GM23338 (cell line): ENCODE measurements at regions not wholly inside any gene's neighbourhood (a gene's known extent, or its start where the extent isn't known, plus 50 kb on each side); places are given as distances from the start of the nearest gene placed in this dataset.

Experiments
- ATAC-seq: fragments of 200-7000 bp; cut with Tn5 transposase; 3 replicates; pipeline ENCODE4 v1.9.1; 2020
- DNase-seq: peaks from one replicate; pipeline ENCODE4 v3.0.0-alpha.2; 2015; ENCODE audit warnings: low spot score
- H2AFZ ChIP-seq: fragments of 200-600 bp; sonication (generic); 2 replicates; pipeline ENCODE4 v1.8.0; 2016; ENCODE audit warnings: antibody characterized with exemption, mild to moderate bottlenecking, moderate library complexity
- H3F3A ChIP-seq: fragments of 200-600 bp; sonication (generic); replicated peaks from 2 replicates; pipeline ENCODE4 v1.8.0; 2017; ENCODE audit warnings: antibody characterized with exemption, mixed run types, low read depth
- H3K27ac ChIP-seq: fragments of 200-600 bp; sonication (generic); 2 replicates; pipeline ENCODE4 v1.6.1; 2016; ENCODE audit warnings: low read depth
- H3K27me3 ChIP-seq: fragments of 200-600 bp; sonication (generic); 2 replicates; pipeline ENCODE4 v1.8.0; 2016; ENCODE audit warnings: mild to moderate bottlenecking, mixed run types, moderate library complexity; ENCODE audit not compliant: insufficient read depth
- H3K36me3 ChIP-seq: fragments of 200-600 bp; sonication (generic); 2 replicates; pipeline ENCODE4 v1.8.0; 2016; ENCODE audit warnings: mild to moderate bottlenecking; ENCODE audit not compliant: insufficient read depth
- H3K4me1 ChIP-seq: fragments of 200-600 bp; sonication (generic); 2 replicates; pipeline ENCODE4 v1.8.0; 2016; ENCODE audit warnings: mild to moderate bottlenecking, moderate library complexity; ENCODE audit not compliant: insufficient read depth
- H3K4me2 ChIP-seq: fragments of 200-600 bp; sonication (generic); 2 replicates; pipeline ENCODE4 v1.7.1; 2017; ENCODE audit warnings: mixed run types
- H3K4me3 ChIP-seq: fragments of 200-600 bp; sonication (generic); 2 replicates; pipeline ENCODE4 v1.6.1; 2016; ENCODE audit warnings: mixed run types
- H3K79me2 ChIP-seq: fragments of 200-600 bp; sonication (generic); replicated peaks from 2 replicates; pipeline ENCODE4 v1.8.0; 2017; ENCODE audit warnings: mild to moderate bottlenecking; ENCODE audit not compliant: insufficient read depth
- H3K9me2 ChIP-seq: fragments of 200-600 bp; sonication (generic); 2 replicates; pipeline ENCODE4 v1.8.0; 2017; ENCODE audit not compliant: insufficient read depth
- H4K20me1 ChIP-seq: fragments of 200-600 bp; sonication (generic); replicated peaks from 2 replicates; pipeline ENCODE4 v1.8.0; 2017; ENCODE audit warnings: mild to moderate bottlenecking; ENCODE audit not compliant: insufficient read depth
- H3K27ac Mint-ChIP-seq: 2 replicates; pipeline ENCODE4 v1.8.0; 2020; ENCODE audit warnings: inconsistent platforms, mild to moderate bottlenecking, moderate library complexity, mixed read lengths
- H3K27me3 Mint-ChIP-seq: 3 replicates; pipeline ENCODE4 v1.8.0; 2022; ENCODE audit warnings: low read depth, mild to moderate bottlenecking, moderate library complexity, mixed read lengths, inconsistent platforms; ENCODE audit not compliant: insufficient read depth, poor library complexity
- H3K36me3 Mint-ChIP-seq: 3 replicates; pipeline ENCODE4 v1.8.0; 2021; ENCODE audit warnings: low read depth, mild to moderate bottlenecking, inconsistent platforms, moderate library complexity, mixed read lengths
- H3K4me1 Mint-ChIP-seq: 3 replicates; pipeline ENCODE4 v1.8.0; 2020; ENCODE audit warnings: mild to moderate bottlenecking, inconsistent platforms, mixed read lengths
- H3K4me3 Mint-ChIP-seq: 3 replicates; pipeline ENCODE4 v1.8.0; 2021; ENCODE audit warnings: moderate library complexity, mild to moderate bottlenecking, inconsistent platforms, mixed read lengths
- H3K9me3 Mint-ChIP-seq: 3 replicates; pipeline ENCODE4 v1.8.0; 2020; ENCODE audit warnings: moderate library complexity, mild to moderate bottlenecking, inconsistent platforms, mixed read lengths
- CREB1 ChIP-seq: fragments of 250-450 bp; sonication (Bioruptor Pico); IDR thresholded peaks from 2 replicates; pipeline ENCODE4 v1.5.0; 2020; ENCODE audit warnings: low read depth, mild to moderate bottlenecking, moderate library complexity
- POLR2AphosphoS5 ChIP-seq: IDR thresholded peaks from 2 replicates; pipeline ENCODE4 v1.6.1; 2016; ENCODE audit warnings: antibody characterized with exemption, low read depth
- ZNF114 ChIP-seq: fragments of 250-450 bp; sonication (Bioruptor Pico); IDR thresholded peaks from 2 replicates; pipeline ENCODE4 v1.5.0; 2020; ENCODE audit warnings: mild to moderate bottlenecking, moderate library complexity
- ZNF331 ChIP-seq: fragments of 250-450 bp; sonication (Bioruptor Pico); IDR thresholded peaks from 2 replicates; pipeline ENCODE4 v1.5.0; 2020; ENCODE audit warnings: low read depth, mild to moderate bottlenecking, moderate library complexity
- TF ChIP-seq, protein P1 (sequence below), 2 experiments: fragments of 200-600 bp in 1 of 2; sonication (generic) in 1 of 2; conservative IDR thresholded peaks; 2 replicates each; pipeline versions ENCODE4 v1.5.1 to v1.6.1; 2016 to 2017; ENCODE audit warnings: antibody characterized with exemption in 2 of 2, low read depth in 2 of 2, mild to moderate bottlenecking in 2 of 2, moderate library complexity in 1 of 2
- TF ChIP-seq, protein P2 (sequence below): IDR thresholded peaks from 2 replicates; pipeline ENCODE4 v1.6.1; 2016; ENCODE audit warnings: antibody characterized with exemption

DNA sequence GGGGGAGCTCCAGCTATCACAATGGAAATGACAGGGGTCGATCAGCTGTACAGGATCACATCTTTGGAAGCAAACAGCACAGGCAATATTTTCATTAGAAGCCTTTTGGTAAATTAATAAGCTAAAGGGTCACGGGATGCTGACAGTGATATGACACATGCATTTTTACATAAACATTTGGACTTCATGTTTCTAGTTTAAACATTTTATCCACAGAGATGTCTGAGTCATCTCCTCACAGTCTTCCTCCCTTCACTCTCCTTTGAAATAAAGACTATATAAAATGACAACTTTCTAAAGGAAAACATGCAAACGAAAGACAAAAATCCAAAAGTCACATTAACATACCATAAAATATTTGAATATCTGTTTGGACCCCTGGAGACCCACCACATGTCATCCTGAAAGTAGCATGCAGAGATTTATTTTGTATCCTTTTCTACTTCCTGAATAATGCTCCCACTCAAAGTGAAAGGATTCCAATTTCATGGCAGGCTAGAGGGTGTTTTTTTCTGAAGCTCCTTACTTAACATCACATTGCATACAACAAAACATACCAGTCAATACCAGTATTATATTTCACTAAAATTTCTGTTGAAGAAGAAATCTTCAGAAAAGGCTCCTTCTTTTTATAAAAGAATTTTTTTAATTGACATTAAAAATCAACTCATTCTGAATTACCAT, 200.1 kb upstream of the PPARGC1A start:
- no peak overlapping the region for H3K4me3 ChIP-seq
- TF ChIP-seq ZNF114 (CRISPR knock-in tag): no peak
- TF ChIP-seq, protein P1, sequence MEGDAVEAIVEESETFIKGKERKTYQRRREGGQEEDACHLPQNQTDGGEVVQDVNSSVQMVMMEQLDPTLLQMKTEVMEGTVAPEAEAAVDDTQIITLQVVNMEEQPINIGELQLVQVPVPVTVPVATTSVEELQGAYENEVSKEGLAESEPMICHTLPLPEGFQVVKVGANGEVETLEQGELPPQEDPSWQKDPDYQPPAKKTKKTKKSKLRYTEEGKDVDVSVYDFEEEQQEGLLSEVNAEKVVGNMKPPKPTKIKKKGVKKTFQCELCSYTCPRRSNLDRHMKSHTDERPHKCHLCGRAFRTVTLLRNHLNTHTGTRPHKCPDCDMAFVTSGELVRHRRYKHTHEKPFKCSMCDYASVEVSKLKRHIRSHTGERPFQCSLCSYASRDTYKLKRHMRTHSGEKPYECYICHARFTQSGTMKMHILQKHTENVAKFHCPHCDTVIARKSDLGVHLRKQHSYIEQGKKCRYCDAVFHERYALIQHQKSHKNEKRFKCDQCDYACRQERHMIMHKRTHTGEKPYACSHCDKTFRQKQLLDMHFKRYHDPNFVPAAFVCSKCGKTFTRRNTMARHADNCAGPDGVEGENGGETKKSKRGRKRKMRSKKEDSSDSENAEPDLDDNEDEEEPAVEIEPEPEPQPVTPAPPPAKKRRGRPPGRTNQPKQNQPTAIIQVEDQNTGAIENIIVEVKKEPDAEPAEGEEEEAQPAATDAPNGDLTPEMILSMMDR (conservative IDR thresholded peaks at IDR 0.05; ENCODE audit: low read depth in 2 of 2): peak in 1 of 2 experiments; percentile 42; a peak in 3 of 4 replicates
- H4K20me1 ChIP-seq: no peaks in the 10 kb centered on the region
- no peak overlapping the region for H2AFZ ChIP-seq
- DNase-seq: no peak
- H3K27ac Mint-ChIP-seq: peak overlapping the region; percentile 38; the same call in 1 of the 2 replicates
- H3K36me3 Mint-ChIP-seq: no peaks in the 10 kb centered on the region
- no peaks in the 10 kb centered on the region for H3K27me3 ChIP-seq
- no peaks in the 10 kb centered on the region for H3K9me2 ChIP-seq
- no peak overlapping the region for H3K4me3 Mint-ChIP-seq
- no peak for ATAC-seq
- no peaks in the 10 kb centered on the region for H3K27me3 Mint-ChIP-seq
- no peaks in the 10 kb centered on the region for H3K4me1 ChIP-seq
- H3K9me3 Mint-ChIP-seq: no peaks in the 10 kb centered on the region; the same call in 2 of the 3 replicates
- no peak overlapping the region for H3K27ac ChIP-seq
- no peaks in the 10 kb centered on the region for H3K4me1 Mint-ChIP-seq
- H3K79me2 ChIP-seq: no peaks in the 10 kb centered on the region
- H3K36me3 ChIP-seq: no peaks in the 10 kb centered on the region
- no peaks in the 10 kb centered on the region for H3F3A ChIP-seq
- H3K4me2 ChIP-seq: no peak overlapping the region

DNA sequence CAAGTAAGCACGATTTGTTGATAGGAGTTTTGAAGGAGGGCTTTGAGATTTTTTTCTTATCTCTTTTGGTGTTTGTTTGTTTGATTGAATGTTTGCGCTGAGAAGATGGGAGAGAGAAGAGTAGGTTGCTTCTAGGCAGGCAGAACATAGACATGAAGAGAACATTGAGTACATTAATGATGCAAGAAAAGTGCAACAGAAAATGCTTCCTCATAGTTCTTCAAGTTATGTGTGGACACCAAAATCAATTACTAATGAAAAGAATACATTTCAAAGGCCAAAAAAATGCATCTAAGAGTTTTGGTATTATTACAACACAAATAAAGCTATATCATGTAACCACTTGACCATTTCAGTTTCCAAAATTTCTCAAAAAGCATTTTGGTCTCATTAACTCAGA, 191.0 kb upstream of the PPARGC1A start:
- ATAC-seq: no peak

DNA sequence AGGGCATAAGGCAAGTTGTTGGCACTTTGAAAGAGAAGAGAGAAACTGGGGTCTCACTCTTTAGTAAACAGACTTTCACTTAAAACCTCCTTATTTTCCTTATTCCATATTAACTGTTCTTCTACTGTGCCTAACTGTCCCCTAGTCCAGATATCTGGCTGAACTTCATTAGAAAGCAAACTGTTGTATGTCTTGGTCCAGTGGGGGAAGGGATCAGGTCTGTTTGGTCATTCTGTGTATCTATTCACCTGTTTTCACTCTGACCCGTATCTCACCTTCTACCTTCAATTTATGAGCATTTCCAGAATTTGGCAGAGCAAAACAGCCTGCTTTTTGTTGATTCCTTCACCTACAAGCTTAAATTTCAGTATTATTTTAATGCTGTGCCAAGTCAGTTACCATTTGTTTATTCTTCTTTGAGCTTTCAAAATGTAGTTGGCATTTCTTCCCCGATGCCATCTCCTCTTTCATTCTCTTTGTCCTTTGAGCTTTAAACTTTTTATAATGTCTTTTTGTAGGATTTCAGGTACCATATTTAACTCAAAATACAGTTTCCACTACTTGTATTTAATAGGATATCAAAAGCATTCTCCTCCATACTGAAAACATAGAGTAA, 188.6 kb upstream of the PPARGC1A start:
- peaks cover 8% of the 10 kb centered on the region; the same call in 2 of the 3 replicates for H3K4me1 Mint-ChIP-seq
- no peaks in the 10 kb centered on the region for H3K36me3 ChIP-seq
- H3K4me3 ChIP-seq: no peak overlapping the region
- DNase-seq: no peak
- no peak overlapping the region for H2AFZ ChIP-seq
- no peaks in the 10 kb centered on the region for H3K79me2 ChIP-seq
- H4K20me1 ChIP-seq: no peaks in the 10 kb centered on the region
- H3K27me3 ChIP-seq: no peaks in the 10 kb centered on the region
- H3K36me3 Mint-ChIP-seq: no peaks in the 10 kb centered on the region
- peaks cover 10% of the 10 kb centered on the region for H3K9me2 ChIP-seq
- H3K27ac ChIP-seq: no peak overlapping the region
- H3K9me3 Mint-ChIP-seq: no peaks in the 10 kb centered on the region
- no peaks in the 10 kb centered on the region for H3F3A ChIP-seq
- H3K4me1 ChIP-seq: no peaks in the 10 kb centered on the region
- no peak overlapping the region for H3K27ac Mint-ChIP-seq
- H3K27me3 Mint-ChIP-seq: peaks cover 2% of the 10 kb centered on the region
- H3K4me2 ChIP-seq: no peak overlapping the region
- no peak overlapping the region for H3K4me3 Mint-ChIP-seq
- ATAC-seq: no peak
- TF ChIP-seq ZNF114 (CRISPR knock-in tag): no peak
- TF ChIP-seq CREB1 (CRISPR knock-in tag): no peak
- TF ChIP-seq ZNF331 (CRISPR knock-in tag): no peak

More for the DNA sequence above, 191.0 kb upstream of the PPARGC1A start:
- Histone ChIP-seq H3K4me1 (no peaks in the 10 kb centered on the region), H3K27ac (no peak overlapping the region), H3K9me2 (no peaks in the 10 kb centered on the region), H3K4me3 (no peak overlapping the region), H2AFZ (no peak overlapping the region), H3K36me3 (no peaks in the 10 kb centered on the region), H3K4me2 (no peak overlapping the region), H4K20me1 (no peaks in the 10 kb centered on the region), H3F3A (no peaks in the 10 kb centered on the region), H3K27me3 (no peaks in the 10 kb centered on the region), H3K79me2 (no peaks in the 10 kb centered on the region)
- peaks cover 4% of the 10 kb centered on the region; the same call in 1 of the 3 replicates for H3K4me1 Mint-ChIP-seq
- no peak for DNase-seq
- no peak overlapping the region for H3K4me3 Mint-ChIP-seq
- TF ChIP-seq, protein P2, sequence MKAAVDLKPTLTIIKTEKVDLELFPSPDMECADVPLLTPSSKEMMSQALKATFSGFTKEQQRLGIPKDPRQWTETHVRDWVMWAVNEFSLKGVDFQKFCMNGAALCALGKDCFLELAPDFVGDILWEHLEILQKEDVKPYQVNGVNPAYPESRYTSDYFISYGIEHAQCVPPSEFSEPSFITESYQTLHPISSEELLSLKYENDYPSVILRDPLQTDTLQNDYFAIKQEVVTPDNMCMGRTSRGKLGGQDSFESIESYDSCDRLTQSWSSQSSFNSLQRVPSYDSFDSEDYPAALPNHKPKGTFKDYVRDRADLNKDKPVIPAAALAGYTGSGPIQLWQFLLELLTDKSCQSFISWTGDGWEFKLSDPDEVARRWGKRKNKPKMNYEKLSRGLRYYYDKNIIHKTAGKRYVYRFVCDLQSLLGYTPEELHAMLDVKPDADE: no peak
- TF ChIP-seq CREB1 (CRISPR knock-in tag) (no peak), ZNF114 (CRISPR knock-in tag) (no peak), POLR2AphosphoS5 (no peak)
- H3K27me3 Mint-ChIP-seq: peaks cover under 1% of the 10 kb centered on the region
- no peaks in the 10 kb centered on the region for H3K9me3 Mint-ChIP-seq
- H3K27ac Mint-ChIP-seq: no peak overlapping the region
- no peaks in the 10 kb centered on the region for H3K36me3 Mint-ChIP-seq
